Loucy (cell line): ENCODE measurements at regions not wholly inside any gene's neighbourhood (a gene's known extent, or its start where the extent isn't known, plus 50 kb on each side); places are given as distances from the start of the nearest gene placed in this dataset.

Experiments used
- H2AFZ ChIP-seq: fragments of 200-600 bp; sonication (generic); 2 replicates; pipeline ENCODE4 v1.6.0; 2016; ENCODE audit warnings: antibody characterized with exemption, mild to moderate bottlenecking, low read length, moderate library complexity
- H3F3A ChIP-seq: fragments of 200-600 bp; 2 replicates; pipeline ENCODE4 v1.6.0; 2016; ENCODE audit warnings: antibody characterized with exemption, low read depth, mild to moderate bottlenecking
- H3K27me3 ChIP-seq: fragments of 200-600 bp; sonication (generic); 2 replicates; pipeline ENCODE4 v1.6.1; 2014; ENCODE audit warnings: low read length, mild to moderate bottlenecking; ENCODE audit not compliant: insufficient read depth, poor library complexity, severe bottlenecking
- H3K36me3 ChIP-seq: fragments of 200-600 bp; sonication (generic); 2 replicates; pipeline ENCODE4 v1.6.1; 2016; ENCODE audit warnings: low read length; ENCODE audit not compliant: insufficient read depth
- H3K4me1 ChIP-seq: fragments of 200-600 bp; sonication (generic); 2 replicates; pipeline ENCODE4 v1.5.1; 2014; ENCODE audit warnings: low read length, mild to moderate bottlenecking; ENCODE audit not compliant: insufficient read depth, poor library complexity, severe bottlenecking
- H3K4me2 ChIP-seq: fragments of 200-600 bp; sonication (generic); 2 replicates; pipeline ENCODE4 v1.6.0; 2014; ENCODE audit warnings: antibody characterized with exemption, low read length, low read depth, mild to moderate bottlenecking; ENCODE audit not compliant: poor library complexity, severe bottlenecking
- H3K4me3 ChIP-seq: fragments of 200-600 bp; sonication (generic); 2 replicates; pipeline ENCODE4 v1.5.1; 2014; ENCODE audit warnings: low read length, mild to moderate bottlenecking, mixed read lengths; ENCODE audit not compliant: poor library complexity, severe bottlenecking
- H3K79me2 ChIP-seq: fragments of 200-600 bp; sonication (generic); 2 replicates; pipeline ENCODE4 v1.6.1; 2014; ENCODE audit warnings: low read length; ENCODE audit not compliant: insufficient read depth
- H3K9ac ChIP-seq: fragments of 200-600 bp; sonication (generic); 2 replicates; pipeline ENCODE4 v1.6.0; 2014; ENCODE audit warnings: mild to moderate bottlenecking, low read depth, low read length, moderate library complexity; ENCODE audit not compliant: poor library complexity, severe bottlenecking
- H3K9me2 ChIP-seq: fragments of 200-600 bp; sonication (generic); replicated peaks from 2 replicates; pipeline ENCODE4 v1.6.1; 2016; ENCODE audit warnings: low read depth, low read length, mixed read lengths
- H3K9me3 ChIP-seq: fragments of 200-600 bp; sonication (generic); 2 replicates; pipeline ENCODE4 v1.6.1; 2014; ENCODE audit warnings: mild to moderate bottlenecking, antibody characterized with exemption, low read length, low read depth; ENCODE audit not compliant: insufficient read depth
- H4K20me1 ChIP-seq: fragments of 200-600 bp; sonication (generic); 2 replicates; pipeline ENCODE4 v1.6.0; 2014; ENCODE audit warnings: antibody characterized with exemption, low read length, mild to moderate bottlenecking; ENCODE audit not compliant: insufficient read depth, poor library complexity, severe bottlenecking
- CTCF ChIP-seq: fragments of 200-600 bp; sonication (generic); conservative IDR thresholded peaks from 2 replicates; pipeline ENCODE4 v1.5.1; 2014; ENCODE audit warnings: mild to moderate bottlenecking, antibody characterized with exemption, low read length
- EZH2phosphoT487 ChIP-seq: fragments of 200-600 bp; IDR thresholded peaks from 2 replicates; pipeline ENCODE4 v1.6.1; 2018; ENCODE audit warnings: antibody characterized with exemption, mild to moderate bottlenecking, moderate library complexity, borderline replicate concordance

DNA sequence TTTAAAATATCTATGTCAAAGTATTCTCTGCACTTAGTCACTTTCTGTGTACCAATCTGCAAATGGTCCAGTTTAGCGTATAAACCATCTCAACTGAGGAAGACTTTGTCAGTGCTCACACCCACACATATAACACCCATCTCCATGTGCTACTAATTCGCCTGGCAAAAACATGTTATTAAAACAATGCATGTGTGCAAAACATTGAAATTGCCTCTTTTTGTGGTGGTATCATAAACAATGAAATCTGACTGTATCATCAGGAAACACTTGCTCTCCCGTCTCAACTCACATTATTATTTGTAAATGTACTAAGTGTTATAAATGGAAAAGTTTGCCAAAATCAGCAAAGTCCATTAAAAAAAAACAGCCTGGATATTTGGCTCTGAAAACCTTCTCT is 105.9 kb upstream of the FOXC1 start:
- no peaks in the 10 kb centered on the region for H3K9me2 ChIP-seq
- H3K9me3 ChIP-seq, result no peaks in the 10 kb centered on the region
- H3K4me3 ChIP-seq, result no peak overlapping the region
- no peaks in the 10 kb centered on the region for H3K27me3 ChIP-seq
- no peaks in the 10 kb centered on the region for H3K79me2 ChIP-seq
- H4K20me1 ChIP-seq, result no peaks in the 10 kb centered on the region
- TF ChIP-seq EZH2phosphoT487, result no peak
- TF ChIP-seq CTCF, result no peak
- no peaks in the 10 kb centered on the region for H3K36me3 ChIP-seq
- H3F3A ChIP-seq, result no peaks in the 10 kb centered on the region
- H3K4me2 ChIP-seq, result no peak overlapping the region
- no peak overlapping the region for H2AFZ ChIP-seq
- no peak overlapping the region for H3K9ac ChIP-seq
- no peaks in the 10 kb centered on the region for H3K4me1 ChIP-seq

DNA sequence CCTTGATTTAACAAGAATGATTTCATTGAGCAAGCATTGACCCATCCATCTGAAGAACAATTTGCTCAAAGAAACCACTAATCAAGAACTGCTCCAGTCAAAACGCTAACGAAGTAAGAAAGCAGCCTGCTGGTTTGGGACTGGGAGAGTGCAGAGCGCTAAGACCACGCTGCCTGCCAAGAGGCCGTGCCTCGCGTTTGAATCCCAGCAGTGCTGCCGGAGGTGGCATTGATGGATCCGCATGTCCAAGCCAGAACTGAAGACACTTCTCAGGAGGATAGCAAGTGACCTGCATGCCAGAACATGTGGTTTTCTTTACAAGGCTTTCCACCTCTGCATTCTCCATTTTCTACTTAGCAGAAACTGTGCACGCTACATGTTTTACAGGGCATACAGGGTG is 105.2 kb upstream of the FOXC1 start:
- H3K79me2 ChIP-seq, result no peaks in the 10 kb centered on the region
- H3K4me1 ChIP-seq, result no peaks in the 10 kb centered on the region
- no peaks in the 10 kb centered on the region for H4K20me1 ChIP-seq
- H3F3A ChIP-seq, result no peaks in the 10 kb centered on the region
- no peak for TF ChIP-seq EZH2phosphoT487
- TF ChIP-seq CTCF, result no peak
- no peaks in the 10 kb centered on the region for H3K9me3 ChIP-seq
- no peak overlapping the region for H3K4me2 ChIP-seq
- H3K9ac ChIP-seq, result no peak overlapping the region
- H3K4me3 ChIP-seq, result no peak overlapping the region
- H3K9me2 ChIP-seq, result no peaks in the 10 kb centered on the region
- no peaks in the 10 kb centered on the region for H3K36me3 ChIP-seq
- H2AFZ ChIP-seq, result no peak overlapping the region
- no peaks in the 10 kb centered on the region for H3K27me3 ChIP-seq

- Histone ChIP-seq H3K9me2 (no peaks in the 10 kb centered on the region), H3K79me2 (no peaks in the 10 kb centered on the region), H3K9ac (no peak overlapping the region), H3K4me3 (no peak overlapping the region), H3K4me1 (no peaks in the 10 kb centered on the region), H4K20me1 (no peaks in the 10 kb centered on the region), H3K4me2 (no peak overlapping the region), H3K27me3 (no peaks in the 10 kb centered on the region), H3K9me3 (no peaks in the 10 kb centered on the region), H3F3A (no peaks in the 10 kb centered on the region), H2AFZ (no peak overlapping the region), H3K36me3 (no peaks in the 10 kb centered on the region)
- TF ChIP-seq CTCF, result no peak
- no peak for TF ChIP-seq EZH2phosphoT487
Observed at GRCh38 chr6:1507251-1507650, 102.5 kb upstream of the FOXC1 start.
